RWPE1 (cell line): ENCODE measurements at regions not wholly inside any gene's neighbourhood (a gene's known extent, or its start where the extent isn't known, plus 50 kb on each side); places are given as distances from the start of the nearest gene placed in this dataset.

Experiments
- CTCF ChIA-PET: fragments of 350-600 bp; sonication (Branson Sonifier 250); formaldehyde crosslinking; extraction: SDS; loops from one replicate; lab custom pipeline; 2021; lab: Yijun Ruan, JAX
- POLR2A ChIA-PET: fragments of 400-600 bp; formaldehyde crosslinking; extraction: SDS; loops from one replicate; lab custom pipeline; 2020; ENCODE audit warnings: antibody characterized with exemption; ENCODE audit not compliant: low non-redundant PET; lab: Yijun Ruan, JAX
- DNase-seq: peaks from one replicate; pipeline ENCODE4 v3.0.0; 2012; ENCODE audit warnings: low spot score
- H3K27ac ChIP-seq: fragments of 450-650 bp; 2 replicates; pipeline ENCODE4 v1.5.1; 2017
- CTCF ChIP-seq: fragments of 450-650 bp; conservative IDR thresholded peaks from 2 replicates; pipeline ENCODE4 v1.5.1; 2017; ENCODE audit warnings: low read depth, mild to moderate bottlenecking

DNA sequence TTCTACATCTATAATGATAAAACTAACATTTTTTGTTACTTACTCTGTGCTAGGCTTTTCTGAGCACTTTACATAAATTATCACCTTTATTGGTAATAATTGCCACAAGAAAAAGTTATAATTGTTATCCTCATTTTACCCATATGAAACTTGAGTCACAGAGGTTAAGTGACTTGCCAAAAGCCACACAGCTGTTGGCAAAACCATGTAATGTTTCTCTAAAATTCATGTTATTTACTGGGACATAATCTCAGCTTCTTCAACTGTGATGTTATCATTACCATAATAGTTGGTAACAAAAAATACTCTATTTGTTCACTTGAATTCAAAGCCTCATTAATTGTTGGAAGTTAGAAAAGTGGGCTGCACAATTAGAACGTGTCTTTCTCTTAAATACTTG lies 437.3 kb downstream of the BRINP1 start:
- no peak overlapping the region for H3K27ac ChIP-seq
- DNase-seq = no peak
- ChIA-PET POLR2A (no interaction called here), CTCF (no interaction called here)
- TF ChIP-seq CTCF = no peak

DNA sequence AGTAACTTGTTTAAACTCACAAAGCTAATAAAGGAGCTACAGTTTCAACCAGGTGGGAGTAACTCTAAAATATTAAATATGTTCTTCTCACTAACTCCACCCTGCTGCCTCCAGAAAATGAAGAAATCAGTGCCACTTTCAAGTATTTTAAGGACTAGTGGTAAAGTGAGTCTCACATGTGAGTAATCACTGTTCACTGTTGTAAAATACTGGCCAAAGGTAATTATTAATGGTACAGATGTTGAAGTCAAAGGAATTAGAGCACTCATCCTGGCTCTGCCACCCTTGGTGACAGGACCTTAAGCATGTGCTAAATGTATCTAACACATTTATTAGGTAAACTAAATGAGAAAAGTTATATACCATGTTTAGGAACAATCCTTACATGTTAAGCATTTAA lies 430.7 kb downstream of the BRINP1 start:
- ChIA-PET CTCF (no interaction called here), POLR2A (no interaction called here)
- TF ChIP-seq CTCF = no peak
- no peak for DNase-seq
- H3K27ac ChIP-seq = no peak overlapping the region

DNA sequence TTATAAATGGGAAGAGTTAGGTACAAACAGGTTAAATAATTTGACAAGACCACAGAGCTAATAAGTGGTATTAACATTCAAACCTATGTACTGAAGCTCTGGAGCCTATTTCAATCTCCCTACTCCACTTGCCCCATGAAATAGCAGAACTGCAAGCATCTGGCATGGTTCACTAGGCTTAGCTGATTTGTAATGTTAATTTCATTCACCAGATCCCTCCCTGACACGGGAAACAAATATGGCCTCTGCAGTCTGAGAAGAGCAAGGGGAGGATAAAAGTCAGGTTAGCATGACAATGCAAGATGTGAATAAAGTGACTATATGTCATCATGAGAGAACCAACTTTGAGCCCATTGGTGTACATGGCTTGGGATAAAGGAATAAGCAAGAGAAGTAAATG lies 428.8 kb downstream of the BRINP1 start:
- H3K27ac ChIP-seq = no peak overlapping the region
- no peak for DNase-seq
- POLR2A ChIA-PET = no interaction called here
- TF ChIP-seq CTCF = no peak
- CTCF ChIA-PET = no interaction called here

GRCh38 chr9:118946669-118947068 lies 422.6 kb downstream of the BRINP1 start:
- ChIA-PET POLR2A (no interaction called here), CTCF (no interaction called here)
- H3K27ac ChIP-seq = no peak overlapping the region
- no peak for TF ChIP-seq CTCF
- no peak for DNase-seq

- CTCF ChIA-PET = no interaction called here
These were observed 414.4 kb downstream of the BRINP1 start for GRCh38 chr9:118954857-118955256.

DNA sequence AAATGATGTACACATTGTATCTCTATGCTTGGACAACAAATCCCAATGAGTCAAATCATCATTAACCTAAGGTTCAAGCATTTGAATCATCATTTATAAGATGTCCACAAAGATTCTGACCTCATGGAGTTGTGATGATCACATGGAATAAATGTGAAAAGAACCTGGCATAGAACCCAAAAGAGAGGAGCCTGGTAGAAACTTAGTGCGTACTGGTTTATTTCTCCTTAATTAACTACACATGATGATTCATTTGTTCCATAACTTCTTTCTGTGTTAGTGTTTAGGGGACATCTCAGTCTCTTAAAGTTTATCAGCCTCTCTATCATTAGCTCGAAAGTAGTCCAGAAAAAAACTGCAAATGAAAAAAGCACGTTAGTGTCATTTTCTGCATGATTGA lies 411.6 kb downstream of the BRINP1 start:
- ChIA-PET POLR2A (no interaction called here), CTCF (no interaction called here)
- no peak for TF ChIP-seq CTCF
- H3K27ac ChIP-seq = no peak overlapping the region
- DNase-seq = no peak

More at GRCh38 chr9:118954857-118955256, 414.4 kb downstream of the BRINP1 start:
- no peak for DNase-seq
- H3K27ac ChIP-seq = no peak overlapping the region
- POLR2A ChIA-PET = no interaction called here
- TF ChIP-seq CTCF = no peak

GRCh38 chr9:118959366-118959765 lies 409.9 kb downstream of the BRINP1 start:
- POLR2A ChIA-PET = no interaction called here
- no peak for DNase-seq
- CTCF ChIA-PET = interaction anchor here (0.6 kb wide), 1 partner anchor 82 kb away, joined by 3 read pairs; no protein-coding TSS in a partner anchor
- H3K27ac ChIP-seq = no peak overlapping the region
- no peak for TF ChIP-seq CTCF
